HG03457 (cell line): ENCODE measurements at regions not wholly inside any gene's neighbourhood (a gene's known extent, or its start where the extent isn't known, plus 50 kb on each side); places are given as distances from the start of the nearest gene placed in this dataset.
"Not testable (repeated sequence)": the region's sequence is repeated elsewhere in the genome, so short reads cannot be mapped to it uniquely, and the experiment has no call there.

Experiments used
- ATAC-seq: cut with Tn5 transposase; IDR thresholded peaks from one replicate; pipeline ENCODE4 v1.9.1; 2021; ENCODE audit warnings: moderate number of reproducible peaks; ENCODE audit not compliant: unreplicated experiment

DNA sequence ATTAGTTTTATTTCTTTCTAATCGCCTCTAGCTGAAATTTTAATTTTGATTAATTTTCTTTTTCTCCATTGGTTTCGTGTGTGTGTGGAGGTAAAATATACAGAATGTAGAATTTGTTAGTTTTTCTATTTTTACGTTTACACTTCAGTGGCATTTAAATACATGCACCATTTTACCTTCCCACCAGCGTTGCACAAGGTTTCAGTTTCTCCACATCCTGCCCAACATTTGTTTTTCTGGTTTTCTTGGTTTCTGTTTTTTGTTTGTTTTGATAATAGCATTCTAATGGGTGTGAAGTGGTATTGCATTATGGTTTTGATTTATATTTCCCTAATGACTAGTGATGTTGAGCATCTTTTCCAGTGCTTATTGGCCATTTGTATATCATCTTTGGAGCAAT, 871.4 kb upstream of the DEFB115 start:
- ATAC-seq: not testable (repeated sequence)

DNA sequence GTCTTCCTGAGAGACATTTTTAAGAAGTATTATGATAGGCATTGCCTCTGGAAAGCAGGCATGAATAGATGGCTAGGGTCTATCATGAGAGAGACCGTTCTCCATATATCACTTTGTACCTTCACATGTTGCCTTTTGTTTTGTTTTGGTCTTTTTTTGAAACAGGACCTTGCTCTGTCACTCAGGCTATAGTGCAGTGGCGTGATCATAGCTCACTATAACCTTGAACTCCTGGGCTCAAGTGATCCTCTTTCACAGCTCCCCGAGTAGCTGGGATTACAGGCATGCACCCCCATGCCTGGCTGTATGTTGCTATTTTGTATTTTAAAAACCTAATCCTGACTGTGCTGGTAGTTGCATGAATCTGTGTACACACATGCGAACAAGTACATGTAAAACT, 869.6 kb upstream of the DEFB115 start:
- not testable (repeated sequence) for ATAC-seq

DNA sequence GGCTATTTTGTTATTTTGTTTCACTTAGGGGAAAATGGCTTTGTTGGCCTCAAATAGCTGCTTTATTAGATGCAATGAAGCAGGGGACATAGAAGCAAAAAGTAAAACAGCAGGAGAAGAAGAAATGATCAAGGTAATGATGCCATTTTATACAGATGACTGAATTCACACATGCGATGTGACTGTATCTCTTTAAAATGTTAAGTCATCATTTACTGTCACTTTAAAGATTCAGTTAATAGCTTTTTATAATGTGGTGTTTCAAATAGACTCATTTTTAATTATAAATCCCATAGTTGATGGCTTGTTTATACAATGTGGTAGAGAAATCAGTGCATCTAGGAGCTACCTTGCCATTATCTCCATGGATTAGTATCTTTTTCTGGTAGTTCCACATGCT, 863.9 kb upstream of the DEFB115 start:
- not testable (repeated sequence) for ATAC-seq

DNA sequence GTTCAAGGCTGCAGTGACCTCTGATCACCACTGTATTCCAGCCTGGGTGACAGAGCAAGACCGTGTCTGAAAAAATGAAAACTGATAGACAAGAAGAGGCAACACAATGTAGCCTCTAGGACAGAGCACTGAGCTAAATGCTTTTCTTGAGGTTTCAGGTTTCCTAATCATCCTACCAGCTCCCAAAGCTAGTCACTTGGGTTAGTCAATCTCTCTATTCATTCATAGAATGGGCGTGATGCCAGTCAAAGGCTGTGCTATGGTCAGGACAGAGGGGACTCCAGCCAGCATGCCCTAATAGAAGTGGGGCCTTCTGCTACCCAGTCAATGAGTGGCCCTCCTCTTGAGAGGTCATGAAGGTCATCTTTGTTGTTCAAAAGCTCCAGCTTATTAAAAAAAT, 860.4 kb upstream of the DEFB115 start:
- ATAC-seq: not testable (repeated sequence)

DNA sequence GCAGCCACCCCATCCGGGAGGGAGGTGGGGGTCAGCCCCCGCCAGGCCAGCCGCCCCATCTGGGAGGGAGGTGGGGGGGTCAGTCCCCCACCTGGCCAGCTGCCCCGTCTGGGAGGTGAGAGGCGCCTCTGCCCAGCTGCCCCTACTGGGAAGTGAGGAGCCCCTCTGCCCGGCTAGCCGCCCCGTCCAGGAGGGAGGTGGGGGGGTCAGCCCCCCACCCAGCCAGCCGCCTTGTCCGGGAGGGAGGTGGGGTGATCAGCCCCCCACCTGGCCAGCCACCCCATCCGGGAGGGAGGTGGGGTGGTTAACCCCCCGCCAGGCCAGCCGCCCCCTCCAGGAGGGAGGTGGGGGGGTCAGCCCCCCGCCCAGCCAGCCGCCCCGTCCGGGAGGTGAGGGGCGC, 852.4 kb upstream of the DEFB115 start:
- ATAC-seq: not testable (repeated sequence)

DNA sequence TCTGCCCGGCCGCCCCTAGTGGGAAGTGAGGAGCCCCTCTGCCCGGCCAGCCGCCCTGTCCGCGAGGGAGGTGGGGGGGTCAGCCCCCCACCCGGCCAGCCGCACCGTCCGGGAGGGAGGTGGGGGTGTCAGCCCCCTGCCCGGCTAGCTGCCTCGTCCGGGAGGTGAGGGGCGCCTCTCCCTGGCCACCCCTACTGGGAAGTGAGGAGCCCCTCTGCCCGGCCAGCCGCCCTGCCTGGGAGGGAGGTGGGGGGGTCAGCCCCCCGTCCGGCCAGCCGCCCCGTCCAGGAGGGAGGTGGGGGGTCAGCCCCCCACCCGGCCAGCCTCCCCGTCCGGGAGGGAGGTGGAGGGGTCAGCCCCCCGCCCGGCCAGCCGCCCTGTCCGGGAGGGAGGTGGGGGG, 851.9 kb upstream of the DEFB115 start:
- ATAC-seq: not testable (repeated sequence)

DNA sequence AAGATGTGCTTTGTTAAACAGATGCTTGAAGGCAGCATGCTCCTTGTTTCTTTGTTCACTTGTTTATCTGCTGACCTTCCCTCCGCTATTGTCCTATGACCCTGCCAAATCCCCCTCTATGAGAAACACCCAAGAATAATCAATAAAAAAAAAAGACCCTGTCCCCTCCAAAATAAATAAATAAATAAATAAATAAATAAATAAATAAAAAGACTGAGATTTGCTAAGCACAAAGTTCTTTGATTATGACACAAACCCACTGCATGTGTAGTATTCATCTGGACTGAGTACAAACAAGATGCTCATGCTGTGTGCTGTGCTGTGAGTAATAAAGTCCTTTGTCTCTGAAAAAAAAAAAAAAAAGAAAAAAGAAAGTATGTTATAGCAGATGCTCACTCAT, 851.1 kb upstream of the DEFB115 start:
- ATAC-seq: not testable (repeated sequence)

DNA sequence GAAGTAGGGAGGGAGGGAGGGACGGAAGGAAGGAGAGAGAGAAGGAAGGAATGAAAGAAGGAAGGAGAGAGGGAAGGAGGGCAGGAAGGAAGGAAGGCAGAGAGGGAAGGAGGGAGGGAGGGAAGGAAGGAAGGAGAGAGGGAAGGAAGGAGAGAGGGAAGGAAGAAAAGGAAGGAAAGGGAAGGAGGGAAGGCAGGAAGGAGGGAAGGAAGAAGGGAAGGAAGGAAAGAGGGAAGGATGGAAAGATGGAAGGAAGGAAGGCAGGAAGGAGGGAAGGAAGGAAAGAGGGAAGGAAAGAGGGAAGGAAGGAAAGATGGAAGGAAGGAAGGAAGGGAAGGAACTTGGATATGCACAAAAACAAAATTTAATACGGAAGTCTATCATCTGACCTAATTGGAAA, 844.5 kb upstream of the DEFB115 start:
- no peak for ATAC-seq

DNA sequence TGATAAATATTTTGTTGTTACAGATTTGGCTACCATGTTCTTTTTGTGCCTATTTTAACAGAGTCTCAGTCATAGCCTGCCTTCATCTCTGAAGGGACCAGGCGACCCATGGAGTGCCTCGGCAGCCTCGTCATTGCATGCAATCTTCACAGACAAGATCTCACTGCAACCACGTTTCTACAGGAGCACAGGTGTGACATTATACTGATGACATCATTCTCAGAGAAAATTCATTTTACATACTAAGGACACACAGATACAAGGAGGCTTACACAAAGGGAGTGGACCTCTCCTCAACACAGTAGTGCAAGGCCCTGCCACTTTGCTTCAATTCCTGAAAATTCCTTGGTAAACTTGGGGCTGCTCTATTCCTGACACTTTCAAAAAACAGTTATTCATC, 840.1 kb upstream of the DEFB115 start:
- ATAC-seq: not testable (repeated sequence)

DNA sequence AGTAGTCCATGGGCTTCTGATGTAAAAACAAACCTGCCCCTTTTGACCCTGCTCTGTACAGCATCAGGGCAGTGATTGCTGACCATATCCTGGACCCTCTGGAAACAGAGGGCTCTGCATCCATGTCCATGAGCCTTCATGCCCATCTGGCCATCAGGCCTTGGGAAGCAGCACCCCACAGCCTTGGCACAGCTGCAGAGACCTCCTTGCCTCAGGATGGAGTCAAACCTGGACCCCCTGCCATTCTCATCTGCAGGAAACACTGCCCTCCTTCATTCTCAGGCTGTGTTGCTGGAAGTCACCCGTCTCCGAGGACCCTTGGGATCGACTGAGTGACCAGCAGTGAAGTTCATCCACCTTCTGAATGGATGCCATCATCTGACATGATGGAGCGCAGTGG, 839.1 kb upstream of the DEFB115 start:
- not testable (repeated sequence) for ATAC-seq

DNA sequence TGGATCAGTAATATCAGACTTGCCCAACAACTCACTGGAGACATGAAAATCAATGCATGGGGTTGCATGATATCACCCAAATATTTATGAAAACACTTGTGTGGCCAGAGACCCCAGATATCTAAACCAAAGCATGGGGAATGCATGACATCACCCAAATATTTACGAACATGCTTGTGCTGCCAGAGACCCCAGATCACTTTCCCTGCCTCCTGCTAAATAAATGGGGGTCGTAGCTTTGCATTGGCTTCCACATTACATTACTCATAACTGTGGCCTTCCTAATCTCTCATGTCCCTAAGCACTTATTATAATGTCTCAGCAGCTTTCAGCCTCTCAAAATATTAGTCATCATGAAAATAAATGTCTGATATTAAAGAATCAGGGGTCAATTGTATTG, 838.0 kb upstream of the DEFB115 start:
- no peak for ATAC-seq

DNA sequence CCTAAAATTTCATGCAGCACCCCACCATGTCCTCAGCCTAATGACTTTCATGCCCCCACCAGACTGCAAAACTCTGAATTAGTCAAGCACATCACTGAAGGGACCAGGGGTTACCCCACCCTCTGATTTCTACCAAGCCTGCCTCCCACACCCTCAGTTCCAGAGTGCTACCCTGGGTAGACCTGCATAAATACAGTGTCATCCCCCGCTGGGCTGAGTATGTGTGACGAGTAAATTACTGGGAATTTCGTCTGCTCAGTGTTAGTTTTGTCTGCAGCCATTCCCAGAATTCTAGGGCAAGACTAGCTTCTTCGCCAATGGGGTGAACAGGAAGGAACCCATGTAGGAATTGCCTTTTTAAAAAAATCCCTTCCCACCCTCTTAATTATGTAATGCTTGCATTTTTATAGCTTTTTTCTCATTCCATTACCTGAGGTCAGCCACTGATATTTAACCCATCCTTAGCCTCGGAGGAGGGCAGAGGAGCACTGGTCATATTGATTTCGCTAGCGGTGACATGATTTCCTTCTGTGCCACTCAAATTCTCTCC, 837.5 kb upstream of the DEFB115 start:
- ATAC-seq: not testable (repeated sequence)
